H9 (cell line): ENCODE measurements at regions not wholly inside any gene's neighbourhood (a gene's known extent, or its start where the extent isn't known, plus 50 kb on each side); places are given as distances from the start of the nearest gene placed in this dataset.
A peak's percentile ranks its signal among the peaks of the same experiment; 100 is the strongest.
"Not testable (repeated sequence)": the region's sequence is repeated elsewhere in the genome, so short reads cannot be mapped to it uniquely, and the experiment has no call there.

Experiments used
- DNase-seq: peaks from one replicate; pipeline ENCODE4 v3.0.0-alpha.2; 2017
- H2AFZ ChIP-seq: one replicate; pipeline ENCODE4 v1.6.1; 2013; ENCODE audit warnings: mild to moderate bottlenecking, low read length, control low read depth, moderate library complexity
- H2AK5ac ChIP-seq: 2 replicates; pipeline ENCODE4 v1.6.1; 2013; ENCODE audit warnings: low read length, control low read depth, mixed read lengths; ENCODE audit not compliant: insufficient read length
- H2BK120ac ChIP-seq: one replicate; pipeline ENCODE4 v1.6.1; 2013; ENCODE audit warnings: low read depth, mild to moderate bottlenecking, low read length, control low read depth, inconsistent platforms; ENCODE audit not compliant: poor library complexity, severe bottlenecking
- H2BK12ac ChIP-seq: 2 replicates; pipeline ENCODE4 v1.6.1; 2013; ENCODE audit warnings: low read length, control low read depth, mixed read lengths, low read depth; ENCODE audit not compliant: insufficient read length
- H2BK15ac ChIP-seq: 2 replicates; pipeline ENCODE4 v1.6.1; 2013; ENCODE audit warnings: low read depth, low read length, control low read depth
- H2BK20ac ChIP-seq: one replicate; pipeline ENCODE4 v1.6.1; 2013; ENCODE audit warnings: low read depth, mild to moderate bottlenecking, low read length, control low read depth, inconsistent platforms; ENCODE audit not compliant: poor library complexity, severe bottlenecking
- H2BK5ac ChIP-seq: 2 replicates; pipeline ENCODE4 v1.6.1; 2013; ENCODE audit warnings: low read length, control low read depth, mixed read lengths; ENCODE audit not compliant: insufficient read length
- H3K14ac ChIP-seq: 2 replicates; pipeline ENCODE4 v1.6.1; 2013; ENCODE audit warnings: low read length, control low read depth; ENCODE audit not compliant: insufficient read depth
- H3K18ac ChIP-seq: 2 replicates; pipeline ENCODE4 v1.6.1; 2013; ENCODE audit warnings: low read depth, mild to moderate bottlenecking, mixed read lengths, low read length, control low read depth; ENCODE audit not compliant: insufficient read length
- H3K23ac ChIP-seq: 2 replicates; pipeline ENCODE4 v1.6.1; 2013; ENCODE audit warnings: low read length, control low read depth, mixed read lengths, low read depth; ENCODE audit not compliant: insufficient read length
- H3K23me2 ChIP-seq: 2 replicates; pipeline ENCODE4 v1.6.1; 2013; ENCODE audit warnings: low read depth, mild to moderate bottlenecking, mixed read lengths, low read length, control low read depth; ENCODE audit not compliant: insufficient read length, poor library complexity, severe bottlenecking
- H3K27ac ChIP-seq: 2 replicates; pipeline ENCODE4 v1.5.1; 2013; ENCODE audit warnings: low read length, control low read depth, mixed read lengths, low read depth; ENCODE audit not compliant: insufficient read length
- H3K27me3 ChIP-seq: 2 replicates; pipeline ENCODE4 v1.6.1; 2013; ENCODE audit warnings: low read length, control low read depth, inconsistent platforms; ENCODE audit not compliant: insufficient read depth
- H3K4ac ChIP-seq: 2 replicates; pipeline ENCODE4 v1.6.1; 2013; ENCODE audit warnings: low read depth, mild to moderate bottlenecking, control low read depth, inconsistent platforms, low read length, moderate library complexity
- H3K4me1 ChIP-seq: 2 replicates; pipeline ENCODE4 v1.6.1; 2013; ENCODE audit warnings: low read length, control low read depth, inconsistent platforms; ENCODE audit not compliant: insufficient read depth
- H3K4me2 ChIP-seq: 2 replicates; pipeline ENCODE4 v1.6.1; 2013; ENCODE audit warnings: low read length, control low read depth, mixed read lengths; ENCODE audit not compliant: insufficient read length, insufficient read depth
- H3K56ac ChIP-seq: 2 replicates; pipeline ENCODE4 v1.6.1; 2013; ENCODE audit warnings: low read depth, mild to moderate bottlenecking, mixed read lengths, low read length, control low read depth; ENCODE audit not compliant: insufficient read length
- H3K79me1 ChIP-seq: 2 replicates; pipeline ENCODE4 v1.6.1; 2013; ENCODE audit warnings: low read depth, mild to moderate bottlenecking, moderate library complexity, low read length, control low read depth, inconsistent platforms; ENCODE audit not compliant: insufficient read depth, poor library complexity, severe bottlenecking
- H3K79me2 ChIP-seq: 2 replicates; pipeline ENCODE4 v1.6.1; 2013; ENCODE audit warnings: low read length, control low read depth, inconsistent platforms; ENCODE audit not compliant: insufficient read depth
- H3K9ac ChIP-seq: 2 replicates; pipeline ENCODE4 v1.6.1; 2013; ENCODE audit warnings: low read length, control low read depth, mixed read lengths; ENCODE audit not compliant: insufficient read length; ENCODE audit errors: extremely low read depth
- H3K9me3 ChIP-seq: one replicate; pipeline ENCODE4 v1.6.1; 2013; ENCODE audit warnings: low read depth, low read length, inconsistent platforms; ENCODE audit not compliant: control insufficient read depth
- H3T11ph ChIP-seq: one replicate; pipeline ENCODE4 v1.6.1; 2013; ENCODE audit warnings: mild to moderate bottlenecking, low read length, control low read depth, inconsistent platforms
- H4K20me1 ChIP-seq: one replicate; pipeline ENCODE4 v1.6.1; 2013; ENCODE audit not compliant: control insufficient read depth, insufficient read length, insufficient read depth
- H4K5ac ChIP-seq: 2 replicates; pipeline ENCODE4 v1.6.1; 2013; ENCODE audit warnings: low read depth, mild to moderate bottlenecking, mixed read lengths, low read length, control low read depth; ENCODE audit not compliant: insufficient read length
- H4K8ac ChIP-seq: replicated peaks from 2 replicates; pipeline ENCODE4 v1.6.1; 2013; ENCODE audit warnings: low read length, control low read depth, mixed read lengths, low read depth; ENCODE audit not compliant: insufficient read length
- H4K91ac ChIP-seq: 2 replicates; pipeline ENCODE4 v1.6.1; 2013; ENCODE audit warnings: low read depth, mild to moderate bottlenecking, moderate library complexity, mixed read lengths, low read length, control low read depth; ENCODE audit not compliant: insufficient read length
- H3K27ac Mint-ChIP-seq, 3 experiments: 2 replicates in 2 of 3; 3 replicates in 1 of 3; pipeline ENCODE4 v1.8.0; 2020 to 2021; ENCODE audit warnings: mixed read lengths in 3 of 3, mild to moderate bottlenecking in 1 of 3, moderate library complexity in 1 of 3
- H3K27me3 Mint-ChIP-seq: 2 replicates; pipeline ENCODE4 v1.8.0; 2021; ENCODE audit warnings: low read depth, mild to moderate bottlenecking, moderate library complexity, mixed read lengths
- H3K36me3 Mint-ChIP-seq, 3 experiments: 2 replicates in 2 of 3; 3 replicates in 1 of 3; pipeline ENCODE4 v1.8.0; 2020 to 2021; ENCODE audit warnings: low read depth in 3 of 3, mixed read lengths in 3 of 3; ENCODE audit not compliant: insufficient read depth in 1 of 3
- H3K4me1 Mint-ChIP-seq, 2 experiments: 2 replicates each; pipeline ENCODE4 v1.8.0; 2020; ENCODE audit warnings: mixed read lengths in 2 of 2
- H3K4me3 Mint-ChIP-seq, 2 experiments: 2 replicates in 1 of 2; 3 replicates in 1 of 2; pipeline ENCODE4 v1.8.0; 2020 to 2021; ENCODE audit warnings: mild to moderate bottlenecking in 2 of 2, mixed read lengths in 2 of 2, moderate library complexity in 1 of 2
- H3K9me3 Mint-ChIP-seq, 2 experiments: 2 replicates in 1 of 2; 3 replicates in 1 of 2; pipeline ENCODE4 v1.8.0; 2020; ENCODE audit warnings: mild to moderate bottlenecking in 2 of 2, mixed read lengths in 2 of 2, moderate library complexity in 1 of 2
- CTCF ChIP-seq: fragments of 200-600 bp; sonication (generic); conservative IDR thresholded peaks from 3 replicates; pipeline ENCODE4 v1.8.0; 2021; ENCODE audit warnings: antibody characterized with exemption, mild to moderate bottlenecking
- WGBS: extraction: QIAGEN DNeasy Blood & Tissue Kit; methylation state at CpG from one replicate; pipeline ENCODE4 v1.1.7; 2013; ENCODE audit warnings: missing lambda C conversion rate, low lambda C conversion rate, mixed read lengths; ENCODE audit not compliant: insufficient read length; ENCODE audit errors: extremely low coverage; 5-methylcytosine and 5-hydroxymethylcytosine counted together

- Histone ChIP-seq H3K4ac (no peak overlapping the region), H4K5ac (no peak overlapping the region), H3K56ac (no peak overlapping the region), H3T11ph (no peak overlapping the region), H3K14ac (no peak overlapping the region), H2BK15ac (no peak overlapping the region), H2BK20ac (no peak overlapping the region), H3K9me3 (peaks cover 69% of the 10 kb centered on the region), H3K79me1 (no peaks in the 10 kb centered on the region), H4K8ac (no peak overlapping the region), H2BK5ac (no peak overlapping the region), H3K9ac (no peak overlapping the region), H2AFZ (no peak overlapping the region), H3K27ac (no peak overlapping the region), H3K18ac (no peak overlapping the region), H3K23me2 (no peaks in the 10 kb centered on the region), H3K4me1 (no peaks in the 10 kb centered on the region), H3K27me3 (no peaks in the 10 kb centered on the region), H4K91ac (no peak overlapping the region), H3K4me2 (no peak overlapping the region), H3K23ac (no peak overlapping the region), H3K79me2 (no peaks in the 10 kb centered on the region), H2BK120ac (no peak overlapping the region), H4K20me1 (no peaks in the 10 kb centered on the region), H2BK12ac (no peak overlapping the region), H2AK5ac (no peak overlapping the region)
- Mint-ChIP-seq H3K27ac (no peak overlapping the region), H3K4me3 (no peak overlapping the region), H3K27me3 (peaks cover 7% of the 10 kb centered on the region), H3K9me3 (peaks cover 73 to 75% of the 10 kb centered on the region in 2 experiments), H3K36me3 (no peaks in the 10 kb centered on the region; a peak in 1 of 7 replicates), H3K4me1 (peaks cover 6 to 11% of the 10 kb centered on the region in 2 experiments; a peak in 1 of 4 replicates)
- no peak for DNase-seq
- peak; percentile 69 for TF ChIP-seq CTCF
- WGBS, result no CpG with 5 or more reads among the region's 15 CpGs
These were observed 57.8 kb upstream of the XAGE1B start for GRCh38 chrX:52574416-52575275.

GRCh38 chrX:52568146-52568545, 51.3 kb upstream of the XAGE1B start:
- H3K9ac ChIP-seq, H2BK120ac ChIP-seq, H3K18ac ChIP-seq, H3K23me2 ChIP-seq, H3K27ac Mint-ChIP-seq, H2AK5ac ChIP-seq, H4K20me1 ChIP-seq, H2BK5ac ChIP-seq, H3K4me3 Mint-ChIP-seq, DNase-seq, H3K4me1 Mint-ChIP-seq, H3K56ac ChIP-seq, H3K4me1 ChIP-seq, H3K79me1 ChIP-seq, H2BK20ac ChIP-seq, H3T11ph ChIP-seq, H3K4ac ChIP-seq, H2AFZ ChIP-seq, H3K27me3 Mint-ChIP-seq, H2BK12ac ChIP-seq, H3K4me2 ChIP-seq, H3K23ac ChIP-seq, H4K8ac ChIP-seq, H2BK15ac ChIP-seq, H3K79me2 ChIP-seq, H3K14ac ChIP-seq, H3K27ac ChIP-seq, H3K27me3 ChIP-seq, H4K5ac ChIP-seq, H4K91ac ChIP-seq, H3K36me3 Mint-ChIP-seq: not testable (repeated sequence)
- WGBS, result no CpG with 5 or more reads among the region's 12 CpGs
- H3K9me3 Mint-ChIP-seq, result peaks cover 79 to 81% of the 10 kb centered on the region in 2 experiments
- peaks cover 56% of the 10 kb centered on the region for H3K9me3 ChIP-seq
